Fibroblast of lung (primary cell): ENCODE measurements at regions not wholly inside any gene's neighbourhood (a gene's known extent, or its start where the extent isn't known, plus 50 kb on each side); places are given as distances from the start of the nearest gene placed in this dataset.

ENCODE experiments used
- DNase-seq, 2 donors: peaks; one replicate each; pipeline versions ENCODE4 v3.0.0 to v3.0.0-alpha.2; 2010; ENCODE audit warnings: low read depth in 2 of 2
- H2AFZ ChIP-seq: 2 replicates; pipeline ENCODE4 v1.5.1; 2012; ENCODE audit warnings: low read length, control low read depth, inconsistent platforms
- H3K27ac ChIP-seq: 2 replicates; pipeline ENCODE4 v1.5.1; 2011; ENCODE audit warnings: low read length, control low read depth; ENCODE audit not compliant: insufficient read depth
- H3K27me3 ChIP-seq: 2 replicates; pipeline ENCODE4 v1.5.1; 2011; ENCODE audit warnings: mild to moderate bottlenecking, low read length; ENCODE audit not compliant: control insufficient read depth, insufficient read depth
- H3K36me3 ChIP-seq: 2 replicates; pipeline ENCODE4 v1.5.1; 2011; ENCODE audit warnings: low read length; ENCODE audit not compliant: control insufficient read depth, insufficient read depth
- H3K4me1 ChIP-seq: 2 replicates; pipeline ENCODE4 v1.5.1; 2011; ENCODE audit warnings: low read length; ENCODE audit not compliant: control insufficient read depth, insufficient read depth; ENCODE audit errors: extremely low read depth
- H3K4me2 ChIP-seq: 2 replicates; pipeline ENCODE4 v1.5.1; 2011; ENCODE audit warnings: low read length, control low read depth; ENCODE audit not compliant: insufficient read depth; ENCODE audit errors: extremely low read depth
- H3K4me3 ChIP-seq, 4 experiments: fragments of 200-600 bp in 1 of 4; sonication (generic) in 1 of 4; replicated peaks in 1 of 4; 2 replicates each; pipeline ENCODE4 v1.5.1; 2011 to 2016; ENCODE audit warnings: low read length in 4 of 4, low read depth in 3 of 4, mild to moderate bottlenecking in 3 of 4, control low read depth in 2 of 4, inconsistent platforms in 1 of 4, mixed read lengths in 1 of 4; ENCODE audit not compliant: insufficient read depth in 1 of 4; ENCODE audit errors: control extremely low read depth in 1 of 4
- H3K79me2 ChIP-seq: 2 replicates; pipeline ENCODE4 v1.5.1; 2012; ENCODE audit warnings: mild to moderate bottlenecking, low read length, inconsistent platforms; ENCODE audit not compliant: control insufficient read depth, insufficient read depth
- H3K9ac ChIP-seq: 2 replicates; pipeline ENCODE4 v1.5.1; 2011; ENCODE audit warnings: mild to moderate bottlenecking, low read length, control low read depth; ENCODE audit not compliant: insufficient read depth
- H3K9me3 ChIP-seq: 2 replicates; pipeline ENCODE4 v1.5.1; 2012; ENCODE audit warnings: low read depth, low read length; ENCODE audit not compliant: control insufficient read depth, insufficient read depth
- H4K20me1 ChIP-seq: 2 replicates; pipeline ENCODE4 v1.5.1; 2011; ENCODE audit warnings: low read length; ENCODE audit not compliant: control insufficient read depth, insufficient read depth; ENCODE audit errors: extremely low read depth
- EZH2 ChIP-seq: IDR thresholded peaks from 2 replicates; pipeline ENCODE4 v1.5.1; 2012; ENCODE audit warnings: low read length, control low read depth, mild to moderate bottlenecking; ENCODE audit errors: missing control alignments
- TF ChIP-seq, protein P1 (sequence below), 2 donors: IDR thresholded peaks in 1 of 2; conservative IDR thresholded peaks in 1 of 2; 1 replicate in 1 of 2; 2 replicates in 1 of 2; pipeline ENCODE4 v1.5.1; 2011 to 2012; ENCODE audit warnings: low read length in 2 of 2, control low read depth in 1 of 2, inconsistent platforms in 1 of 2, low read depth in 1 of 2, mild to moderate bottlenecking in 1 of 2

DNA sequence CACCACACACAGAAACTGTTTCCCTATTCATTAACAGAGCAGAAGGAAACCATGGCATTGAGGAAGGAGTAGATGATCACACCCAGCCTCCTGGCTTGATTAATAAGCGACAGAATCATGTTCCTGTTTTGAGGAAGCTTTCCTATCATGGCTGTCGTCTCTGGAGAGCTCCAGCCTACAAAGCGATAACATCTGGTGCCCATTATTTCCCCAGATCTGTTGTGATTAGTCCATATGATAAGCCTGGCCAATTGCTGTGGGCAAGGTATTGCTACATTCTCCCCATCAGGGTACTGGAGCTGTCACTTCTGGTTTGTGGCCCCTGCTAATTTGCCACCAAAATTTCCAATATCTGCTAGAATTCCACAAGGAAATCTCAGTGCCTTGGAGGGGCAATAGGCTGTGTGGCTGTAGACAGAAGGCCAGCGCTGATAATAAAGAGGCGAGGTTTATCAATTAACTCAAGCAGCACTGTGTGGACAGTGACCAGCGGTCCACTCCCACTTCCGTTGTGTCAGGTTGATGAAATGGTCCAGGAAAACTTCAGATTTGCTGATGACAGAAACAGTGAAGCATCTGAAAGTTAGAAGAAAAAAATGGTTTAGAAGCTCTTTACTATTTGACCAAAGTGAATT, 66.4 kb downstream of the OLIG3 start:
- H3K27ac ChIP-seq, result no peak overlapping the region
- no peak for DNase-seq

GRCh38 chr6:137426007-137426689, 68.0 kb downstream of the OLIG3 start:
- no peak for DNase-seq
- Histone ChIP-seq H3K36me3 (no peaks in the 10 kb centered on the region), H2AFZ (no peak overlapping the region), H3K4me2 (no peak overlapping the region), H3K79me2 (no peaks in the 10 kb centered on the region), H3K27ac (no peak overlapping the region), H3K27me3 (no peaks in the 10 kb centered on the region), H3K9me3 (no peaks in the 10 kb centered on the region), H3K4me1 (no peaks in the 10 kb centered on the region), H4K20me1 (no peaks in the 10 kb centered on the region), H3K4me3 (no peak overlapping the region), H3K9ac (no peak overlapping the region)
- TF ChIP-seq, protein P1, sequence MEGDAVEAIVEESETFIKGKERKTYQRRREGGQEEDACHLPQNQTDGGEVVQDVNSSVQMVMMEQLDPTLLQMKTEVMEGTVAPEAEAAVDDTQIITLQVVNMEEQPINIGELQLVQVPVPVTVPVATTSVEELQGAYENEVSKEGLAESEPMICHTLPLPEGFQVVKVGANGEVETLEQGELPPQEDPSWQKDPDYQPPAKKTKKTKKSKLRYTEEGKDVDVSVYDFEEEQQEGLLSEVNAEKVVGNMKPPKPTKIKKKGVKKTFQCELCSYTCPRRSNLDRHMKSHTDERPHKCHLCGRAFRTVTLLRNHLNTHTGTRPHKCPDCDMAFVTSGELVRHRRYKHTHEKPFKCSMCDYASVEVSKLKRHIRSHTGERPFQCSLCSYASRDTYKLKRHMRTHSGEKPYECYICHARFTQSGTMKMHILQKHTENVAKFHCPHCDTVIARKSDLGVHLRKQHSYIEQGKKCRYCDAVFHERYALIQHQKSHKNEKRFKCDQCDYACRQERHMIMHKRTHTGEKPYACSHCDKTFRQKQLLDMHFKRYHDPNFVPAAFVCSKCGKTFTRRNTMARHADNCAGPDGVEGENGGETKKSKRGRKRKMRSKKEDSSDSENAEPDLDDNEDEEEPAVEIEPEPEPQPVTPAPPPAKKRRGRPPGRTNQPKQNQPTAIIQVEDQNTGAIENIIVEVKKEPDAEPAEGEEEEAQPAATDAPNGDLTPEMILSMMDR (conservative IDR thresholded peaks at IDR 0.05 in 1 of 2, IDR thresholded peaks at IDR 0.05 in 1 of 2; ENCODE audit: low read depth in 1 of 2, low read length in 2 of 2), result no peak
- TF ChIP-seq EZH2, result no peak

More for the DNA sequence above, 66.4 kb downstream of the OLIG3 start:
- no peak overlapping the region for H3K4me3 ChIP-seq
- H3K4me2 ChIP-seq, result no peak overlapping the region
- no peaks in the 10 kb centered on the region for H3K9me3 ChIP-seq
- no peak overlapping the region for H3K9ac ChIP-seq
- no peaks in the 10 kb centered on the region for H3K27me3 ChIP-seq
- no peaks in the 10 kb centered on the region for H3K79me2 ChIP-seq
- H4K20me1 ChIP-seq, result no peaks in the 10 kb centered on the region
- H2AFZ ChIP-seq, result no peak overlapping the region
- no peaks in the 10 kb centered on the region for H3K4me1 ChIP-seq
- H3K36me3 ChIP-seq, result no peaks in the 10 kb centered on the region
- TF ChIP-seq, protein P1 (conservative IDR thresholded peaks at IDR 0.05 in 1 of 2, IDR thresholded peaks at IDR 0.05 in 1 of 2; ENCODE audit: low read depth in 1 of 2, low read length in 2 of 2), result no peak
- TF ChIP-seq EZH2, result no peak

DNA sequence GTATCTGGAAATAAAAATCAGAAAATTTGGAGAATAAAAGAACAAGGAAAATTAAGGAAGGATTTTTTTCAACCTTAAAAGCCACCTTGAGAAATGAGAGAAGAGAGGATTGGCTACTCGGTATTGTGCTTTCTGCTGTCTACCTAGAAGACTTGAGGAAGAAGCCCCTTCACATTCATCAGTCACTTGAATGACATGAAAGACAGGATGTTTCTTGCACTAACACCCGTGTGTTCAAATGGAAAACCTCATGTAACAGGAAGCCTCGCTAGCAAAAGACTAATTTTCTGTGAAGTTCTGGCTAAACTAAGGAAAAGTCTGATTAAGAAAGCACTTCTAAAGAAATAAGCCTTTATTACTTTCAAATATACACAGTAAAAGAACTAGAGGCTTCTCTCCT, 69.9 kb downstream of the OLIG3 start:
- H3K27ac ChIP-seq, result no peak overlapping the region
- H3K4me3 ChIP-seq, result no peak overlapping the region
- no peaks in the 10 kb centered on the region for H4K20me1 ChIP-seq
- no peaks in the 10 kb centered on the region for H3K9me3 ChIP-seq
- no peak overlapping the region for H2AFZ ChIP-seq
- no peaks in the 10 kb centered on the region for H3K36me3 ChIP-seq
- DNase-seq, result no peak
- no peak overlapping the region for H3K9ac ChIP-seq
- TF ChIP-seq, protein P1 (conservative IDR thresholded peaks at IDR 0.05 in 1 of 2, IDR thresholded peaks at IDR 0.05 in 1 of 2; ENCODE audit: low read depth in 1 of 2, low read length in 2 of 2), result no peak
- H3K79me2 ChIP-seq, result no peaks in the 10 kb centered on the region
- H3K4me2 ChIP-seq, result no peak overlapping the region
- no peaks in the 10 kb centered on the region for H3K4me1 ChIP-seq
- no peaks in the 10 kb centered on the region for H3K27me3 ChIP-seq
